Stimulated activated effector memory CD8-positive, alpha-beta T cell treated with anti-CD3 and anti-CD28 coated beads, Interleukin-12 subunit alpha, Interleukin-12 subunit beta, amount 100 ng/mL, for 72 hours (primary cell): ENCODE measurements at regions not wholly inside any gene's neighbourhood (a gene's known extent, or its start where the extent isn't known, plus 50 kb on each side); places are given as distances from the start of the nearest gene placed in this dataset.

Source experiments
- ATAC-seq: fragments of 150-1000 bp; cut with Tn5 transposase; 2 replicates; pipeline ENCODE4 v1.10.0; 2021
- DNase-seq, 2 donors: peaks; one replicate each; pipeline ENCODE4 v3.0.0; 2021 to 2022; ENCODE audit warnings: low spot score in 2 of 2
- H3K27ac Mint-ChIP-seq: one replicate; pipeline ENCODE4 v1.8.0; 2022; ENCODE audit warnings: mild to moderate bottlenecking, mixed read lengths
- H3K36me3 Mint-ChIP-seq: one replicate; pipeline ENCODE4 v1.8.0; 2022; ENCODE audit warnings: mild to moderate bottlenecking, mixed read lengths
- H3K4me1 Mint-ChIP-seq: one replicate; pipeline ENCODE4 v1.8.0; 2022; ENCODE audit warnings: mixed read lengths
- H3K4me3 Mint-ChIP-seq: one replicate; pipeline ENCODE4 v1.8.0; 2022; ENCODE audit warnings: mild to moderate bottlenecking, mixed read lengths
- H3K9me3 Mint-ChIP-seq: one replicate; pipeline ENCODE4 v1.8.0; 2022; ENCODE audit warnings: mixed read lengths

DNA sequence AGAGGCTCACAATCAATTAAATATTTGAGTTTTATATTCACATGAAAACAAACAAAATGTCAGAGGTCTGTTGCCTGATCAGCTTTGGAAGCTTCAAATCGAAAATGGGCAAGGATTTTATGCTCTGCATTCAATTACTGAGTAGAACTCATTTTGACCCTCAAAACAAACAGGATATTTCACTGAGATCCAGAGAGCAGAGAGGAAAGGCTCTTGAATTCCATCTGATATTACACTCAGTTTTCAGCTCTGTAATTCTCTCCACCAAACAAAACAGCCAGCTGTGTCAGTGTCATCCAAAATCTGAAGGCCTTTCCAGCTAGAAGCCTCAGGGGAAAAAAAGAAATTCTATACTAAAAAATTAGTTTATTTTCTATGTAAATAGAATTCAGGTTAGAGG, 128.6 kb upstream of the FLRT2 start:
- H3K4me1 Mint-ChIP-seq: no peaks in the 10 kb centered on the region
- no peak overlapping the region for H3K27ac Mint-ChIP-seq
- H3K4me3 Mint-ChIP-seq: no peak overlapping the region
- DNase-seq: no peak
- H3K9me3 Mint-ChIP-seq: peaks cover 18% of the 10 kb centered on the region
- H3K36me3 Mint-ChIP-seq: no peaks in the 10 kb centered on the region
- ATAC-seq: no peak

DNA sequence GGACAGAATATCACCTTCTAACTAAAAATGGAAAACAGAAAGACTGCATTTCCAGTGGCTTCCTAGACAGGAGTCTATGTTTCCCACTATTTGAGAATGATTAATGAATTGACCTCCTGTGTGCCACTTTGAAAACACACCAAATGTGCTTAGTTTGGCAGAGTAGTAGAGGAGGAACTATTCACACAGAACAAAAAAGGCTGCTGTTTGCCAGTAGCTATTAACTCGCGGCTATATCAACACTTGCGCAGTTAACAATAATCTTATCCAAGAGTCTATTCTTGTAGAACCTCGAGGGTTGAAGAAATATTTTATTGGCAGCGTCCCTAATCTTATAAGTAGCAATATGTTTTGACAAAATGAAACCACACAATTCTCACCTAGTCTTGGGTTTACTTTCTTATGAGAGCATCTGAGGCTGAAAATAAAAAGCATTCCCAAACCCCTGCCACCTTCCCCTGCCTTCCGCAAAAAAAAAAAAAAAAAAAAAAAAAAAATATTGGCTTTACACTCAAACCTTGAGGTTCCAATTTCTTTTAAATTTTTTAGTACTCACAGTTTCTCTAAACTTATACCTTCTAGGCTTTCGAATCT, 127.3 kb upstream of the FLRT2 start:
- Mint-ChIP-seq H3K36me3 (no peaks in the 10 kb centered on the region), H3K27ac (no peak overlapping the region), H3K4me1 (no peaks in the 10 kb centered on the region), H3K4me3 (no peak overlapping the region), H3K9me3 (peaks cover 15% of the 10 kb centered on the region)
- no peak for ATAC-seq
- no peak for DNase-seq

DNA sequence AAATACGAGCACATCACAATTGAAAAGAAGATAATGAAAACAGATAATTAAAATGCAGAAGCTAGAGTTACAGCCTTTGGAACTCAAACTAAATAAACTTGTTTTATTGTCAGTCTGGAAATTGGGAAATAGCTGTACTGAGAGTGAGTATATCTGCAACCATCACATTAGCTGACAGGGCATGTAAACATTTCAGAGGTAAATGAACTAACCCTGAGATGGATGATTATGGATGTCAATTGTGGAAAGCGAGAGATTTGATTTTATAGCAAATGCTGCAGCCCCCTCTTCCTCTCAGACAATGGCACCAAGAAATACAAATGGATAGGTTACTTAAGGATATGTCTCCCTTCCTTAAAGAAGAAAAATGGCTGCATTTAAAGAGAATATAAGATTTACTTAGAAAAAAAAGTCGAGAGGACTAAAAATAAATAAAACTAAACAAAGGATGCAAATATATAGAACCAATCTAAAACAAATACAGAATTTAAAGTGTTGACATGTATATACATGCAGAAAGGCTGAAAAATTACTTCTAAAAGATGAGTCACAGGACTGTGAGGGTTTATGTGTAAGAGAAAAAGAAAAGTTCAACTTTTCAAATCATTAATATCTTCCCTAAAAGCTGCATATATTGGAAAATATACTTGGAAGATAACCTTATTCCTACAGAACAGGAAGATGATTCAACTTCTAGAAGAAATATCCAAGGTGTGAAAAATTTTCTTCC, 120.3 kb upstream of the FLRT2 start:
- H3K9me3 Mint-ChIP-seq: peaks cover 19% of the 10 kb centered on the region
- no peak overlapping the region for H3K4me3 Mint-ChIP-seq
- H3K4me1 Mint-ChIP-seq: no peaks in the 10 kb centered on the region
- ATAC-seq (no peak), DNase-seq (no peak)
- H3K36me3 Mint-ChIP-seq: no peaks in the 10 kb centered on the region
- H3K27ac Mint-ChIP-seq: no peak overlapping the region

DNA sequence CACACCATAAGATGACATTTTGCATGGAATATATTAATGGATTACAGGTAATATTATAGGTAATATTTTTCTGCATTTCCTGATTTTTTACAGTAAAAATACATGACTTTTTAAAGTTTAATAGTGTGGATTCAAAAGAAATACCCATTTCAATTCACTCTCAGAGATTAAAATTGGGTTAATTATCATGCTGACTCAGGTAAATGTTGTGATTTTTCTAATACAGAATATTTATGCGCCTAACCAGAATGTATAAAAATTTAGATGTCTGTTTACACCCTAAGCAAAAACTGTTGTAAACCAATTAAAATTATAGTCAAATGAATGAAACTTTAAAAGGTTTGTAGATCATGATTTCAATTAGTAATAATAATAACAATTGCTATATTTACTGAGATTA, 117.2 kb upstream of the FLRT2 start:
- no peaks in the 10 kb centered on the region for H3K36me3 Mint-ChIP-seq
- ATAC-seq: no peak
- no peak overlapping the region for H3K4me3 Mint-ChIP-seq
- no peak overlapping the region for H3K27ac Mint-ChIP-seq
- peaks cover 20% of the 10 kb centered on the region for H3K9me3 Mint-ChIP-seq
- DNase-seq: no peak
- H3K4me1 Mint-ChIP-seq: no peaks in the 10 kb centered on the region

DNA sequence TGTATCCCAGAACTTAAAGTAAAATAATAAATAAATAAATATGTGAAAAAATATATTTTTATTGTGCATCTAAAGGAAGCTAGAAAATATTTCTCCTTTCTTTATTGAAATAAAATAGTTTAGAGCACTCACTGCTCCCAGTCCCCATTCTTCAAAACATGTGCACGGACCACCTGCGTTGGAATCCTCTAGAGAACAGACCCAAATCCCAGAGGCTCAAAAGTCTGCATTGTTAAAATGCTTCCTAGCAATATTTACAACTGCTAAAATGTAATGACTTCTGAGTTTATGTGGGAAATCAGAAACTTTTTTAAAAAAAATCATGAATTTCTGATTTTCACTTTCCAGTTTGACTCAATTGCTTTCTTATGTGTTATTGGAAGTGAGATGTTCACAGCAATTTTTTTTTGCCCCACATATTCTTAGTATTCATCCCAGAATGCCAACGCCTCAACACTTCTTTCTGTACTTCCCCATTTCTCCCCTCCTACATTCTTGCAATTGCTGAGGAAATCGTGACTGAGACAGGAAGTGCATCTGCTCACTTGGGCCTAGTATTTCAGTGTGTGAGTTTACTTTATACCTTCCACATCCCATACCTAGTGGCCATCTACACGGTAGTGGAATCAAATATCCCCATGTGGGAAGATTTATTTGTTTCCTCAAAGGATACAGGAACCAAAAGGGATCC, 116.0 kb upstream of the FLRT2 start:
- H3K36me3 Mint-ChIP-seq: no peaks in the 10 kb centered on the region
- H3K27ac Mint-ChIP-seq: no peak overlapping the region
- peaks cover 18% of the 10 kb centered on the region for H3K9me3 Mint-ChIP-seq
- ATAC-seq: no peak
- no peak overlapping the region for H3K4me3 Mint-ChIP-seq
- no peak for DNase-seq
- H3K4me1 Mint-ChIP-seq: no peaks in the 10 kb centered on the region

DNA sequence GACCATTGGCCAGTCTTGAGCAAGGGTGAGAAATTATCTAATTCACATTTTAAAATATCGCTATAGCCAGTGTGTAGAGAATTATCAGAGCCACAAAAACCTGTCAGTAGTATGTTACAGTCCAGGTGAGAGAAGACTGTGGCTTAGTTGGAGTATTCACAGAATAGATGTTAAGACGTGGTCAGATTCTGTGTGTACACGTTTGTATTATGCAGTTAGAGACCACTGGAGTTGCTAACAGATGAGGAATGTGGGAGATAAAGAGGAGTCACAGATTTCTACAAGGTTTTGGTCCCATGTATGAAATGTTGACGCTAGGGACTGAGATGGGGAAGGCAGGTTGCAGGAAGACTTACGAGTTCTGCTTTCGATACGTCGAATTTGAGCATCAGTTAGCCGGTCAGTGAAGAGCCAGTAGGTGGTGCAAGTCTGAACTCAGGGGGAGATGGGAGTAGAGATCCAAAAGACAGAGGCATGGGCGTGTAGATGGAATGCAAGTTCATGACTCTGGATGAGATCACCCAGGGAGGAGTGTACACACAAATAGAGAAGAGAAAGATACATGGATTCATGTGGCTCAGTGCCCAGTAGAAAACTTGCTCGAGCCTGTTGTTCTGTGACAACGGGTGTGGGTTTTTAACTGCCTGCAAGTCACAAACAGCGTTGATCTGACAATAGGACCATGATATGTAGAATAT, 114.8 kb upstream of the FLRT2 start:
- no peak for ATAC-seq

DNA sequence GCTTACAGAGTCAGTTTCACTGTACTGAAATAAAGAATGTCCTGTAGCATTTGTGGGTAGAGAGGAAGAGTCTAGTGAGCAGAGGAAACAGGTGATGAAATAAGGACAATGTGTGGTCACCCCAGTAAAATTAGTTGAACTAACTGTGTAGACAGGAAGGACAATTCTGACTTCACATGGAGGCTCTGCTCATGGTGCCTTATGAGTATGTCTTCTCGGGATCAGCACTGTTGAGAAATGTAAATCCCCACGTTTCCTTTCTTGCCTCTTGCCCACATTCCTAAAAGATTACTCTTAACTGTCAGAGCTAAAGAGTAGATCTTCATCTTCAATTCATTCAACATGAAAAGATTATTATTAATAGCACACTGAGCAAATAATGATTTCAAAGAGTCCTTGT, 113.2 kb upstream of the FLRT2 start:
- Mint-ChIP-seq H3K36me3 (no peaks in the 10 kb centered on the region), H3K4me3 (no peak overlapping the region), H3K9me3 (peaks cover 12% of the 10 kb centered on the region), H3K4me1 (no peaks in the 10 kb centered on the region), H3K27ac (no peak overlapping the region)
- DNase-seq (no peak), ATAC-seq (no peak)

More for the DNA sequence above, 114.8 kb upstream of the FLRT2 start:
- no peak overlapping the region for H3K4me3 Mint-ChIP-seq
- no peaks in the 10 kb centered on the region for H3K4me1 Mint-ChIP-seq
- H3K9me3 Mint-ChIP-seq: peaks cover 17% of the 10 kb centered on the region
- DNase-seq: no peak
- no peak overlapping the region for H3K27ac Mint-ChIP-seq
- H3K36me3 Mint-ChIP-seq: no peaks in the 10 kb centered on the region

DNA sequence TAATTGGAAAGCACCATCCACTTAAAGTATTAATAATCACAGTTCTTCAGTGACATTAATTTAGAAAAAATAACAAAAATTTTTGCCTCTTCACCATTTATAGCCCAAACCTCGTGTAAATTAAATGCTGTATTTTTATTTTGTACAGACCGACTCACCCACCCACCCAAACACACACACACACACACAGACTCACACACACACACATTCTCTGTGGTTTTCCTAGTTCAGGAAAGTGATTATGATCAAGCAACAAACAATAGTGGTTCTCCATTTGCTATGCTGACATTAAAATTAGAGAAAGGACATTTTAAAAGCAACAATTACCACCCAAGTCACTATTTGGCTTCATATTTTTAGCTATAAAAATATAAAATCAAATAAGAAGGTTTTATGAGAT, 112.5 kb upstream of the FLRT2 start:
- ATAC-seq: no peak
- Mint-ChIP-seq H3K4me3 (no peak overlapping the region), H3K4me1 (no peaks in the 10 kb centered on the region), H3K36me3 (no peaks in the 10 kb centered on the region), H3K27ac (no peak overlapping the region), H3K9me3 (peaks cover 12% of the 10 kb centered on the region)
- no peak for DNase-seq

DNA sequence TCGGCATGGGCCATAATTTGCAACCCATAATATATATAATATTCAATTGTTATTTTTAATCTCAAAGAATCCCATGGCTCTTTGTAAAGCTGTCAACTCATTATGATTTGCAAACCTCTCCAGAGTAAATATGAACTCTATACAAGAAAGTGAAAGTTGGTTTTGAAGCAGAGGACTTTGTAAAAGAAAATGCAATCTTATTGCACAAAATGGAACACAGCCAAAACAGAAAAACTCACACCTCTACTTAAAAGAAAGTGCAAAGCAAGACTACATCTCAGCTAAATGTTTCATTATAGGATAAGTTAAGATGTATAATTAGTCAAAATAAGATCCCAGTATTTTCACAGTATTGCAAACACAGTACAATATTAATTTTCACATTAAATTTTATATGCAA, 111.2 kb upstream of the FLRT2 start:
- ATAC-seq (no peak), DNase-seq (no peak)
- Mint-ChIP-seq H3K36me3 (no peaks in the 10 kb centered on the region), H3K4me3 (no peak overlapping the region), H3K4me1 (no peaks in the 10 kb centered on the region), H3K27ac (no peak overlapping the region), H3K9me3 (peaks cover 16% of the 10 kb centered on the region)

DNA sequence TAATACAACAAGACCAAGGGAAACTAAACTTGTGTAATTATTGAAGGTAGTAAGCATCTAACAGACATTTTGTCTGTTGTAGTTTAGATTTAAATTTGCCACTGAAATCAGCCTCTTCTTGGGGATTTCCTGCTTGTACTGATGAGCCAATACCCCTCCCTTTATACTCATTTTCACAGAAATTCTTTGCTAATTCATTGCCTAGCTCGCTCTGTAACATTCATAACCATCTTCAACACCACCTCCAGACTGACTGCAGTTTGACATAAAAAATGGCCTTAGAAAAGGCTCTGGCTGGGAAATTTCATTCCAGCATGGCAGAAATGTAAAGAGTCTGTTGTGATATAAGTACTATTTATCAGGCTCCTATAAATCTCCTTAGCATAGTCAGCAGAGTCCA, 109.7 kb upstream of the FLRT2 start:
- no peaks in the 10 kb centered on the region for H3K36me3 Mint-ChIP-seq
- no peak overlapping the region for H3K27ac Mint-ChIP-seq
- no peaks in the 10 kb centered on the region for H3K4me1 Mint-ChIP-seq
- no peak for DNase-seq
- H3K9me3 Mint-ChIP-seq: peaks cover 11% of the 10 kb centered on the region
- no peak for ATAC-seq
- H3K4me3 Mint-ChIP-seq: no peak overlapping the region

DNA sequence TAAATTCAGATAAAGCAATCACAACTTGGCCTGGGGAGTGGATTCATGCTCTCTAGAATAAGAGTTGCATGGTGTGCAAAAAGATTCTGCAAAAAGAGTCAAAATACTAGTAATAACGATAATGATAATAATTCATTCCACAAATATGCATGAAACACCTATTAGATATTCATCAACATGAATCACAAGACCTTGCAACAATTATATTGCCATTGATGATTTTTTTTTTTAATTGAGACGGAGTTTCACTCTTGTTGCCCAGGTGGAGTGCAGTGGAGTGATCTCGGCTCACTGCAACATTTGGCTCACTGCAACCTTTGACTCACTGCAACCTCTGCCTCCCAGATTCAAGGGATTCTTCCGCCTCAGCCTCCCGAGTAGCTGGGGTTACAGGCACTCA, 109.2 kb upstream of the FLRT2 start:
- H3K4me1 Mint-ChIP-seq: no peaks in the 10 kb centered on the region
- H3K4me3 Mint-ChIP-seq: no peak overlapping the region
- H3K36me3 Mint-ChIP-seq: no peaks in the 10 kb centered on the region
- DNase-seq (no peak), ATAC-seq (no peak)
- peaks cover 11% of the 10 kb centered on the region for H3K9me3 Mint-ChIP-seq
- no peak overlapping the region for H3K27ac Mint-ChIP-seq

DNA sequence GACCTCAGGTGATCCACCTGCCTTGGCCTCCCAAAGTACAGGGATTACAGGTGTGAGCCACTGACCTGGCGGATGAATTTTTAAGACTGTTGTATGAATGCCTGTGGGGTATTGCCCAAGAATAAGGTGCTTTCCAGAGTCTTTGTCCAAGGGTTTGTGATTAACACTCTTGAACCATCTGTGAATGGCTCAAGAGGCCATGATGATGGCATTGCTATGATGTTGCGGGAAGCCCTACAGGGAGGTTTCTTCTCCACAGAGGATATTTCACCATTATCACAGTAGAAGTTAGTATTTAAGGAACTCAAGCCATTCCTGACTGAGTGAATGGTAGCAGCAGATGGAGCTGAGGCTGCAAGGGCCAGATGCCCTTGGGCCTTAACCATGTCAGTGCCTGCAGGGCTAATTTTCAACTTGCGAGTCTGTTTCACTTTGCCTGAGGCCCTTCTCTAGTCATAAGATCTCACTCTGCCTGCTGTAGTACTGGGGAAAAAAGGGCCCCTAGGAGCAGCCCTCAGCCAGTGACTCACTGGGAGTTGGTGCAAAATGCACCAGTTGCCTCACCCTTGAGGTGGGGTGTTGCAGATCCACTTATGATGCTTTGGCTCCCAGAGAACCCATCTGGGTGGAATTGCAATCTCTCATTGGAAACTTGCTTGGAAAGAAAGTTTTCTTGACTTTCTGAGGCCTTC, 108.6 kb upstream of the FLRT2 start:
- H3K27ac Mint-ChIP-seq: no peak overlapping the region
- H3K4me3 Mint-ChIP-seq: no peak overlapping the region
- no peaks in the 10 kb centered on the region for H3K36me3 Mint-ChIP-seq
- ATAC-seq: no peak
- H3K9me3 Mint-ChIP-seq: peaks cover 11% of the 10 kb centered on the region
- DNase-seq: no peak
- H3K4me1 Mint-ChIP-seq: no peaks in the 10 kb centered on the region

DNA sequence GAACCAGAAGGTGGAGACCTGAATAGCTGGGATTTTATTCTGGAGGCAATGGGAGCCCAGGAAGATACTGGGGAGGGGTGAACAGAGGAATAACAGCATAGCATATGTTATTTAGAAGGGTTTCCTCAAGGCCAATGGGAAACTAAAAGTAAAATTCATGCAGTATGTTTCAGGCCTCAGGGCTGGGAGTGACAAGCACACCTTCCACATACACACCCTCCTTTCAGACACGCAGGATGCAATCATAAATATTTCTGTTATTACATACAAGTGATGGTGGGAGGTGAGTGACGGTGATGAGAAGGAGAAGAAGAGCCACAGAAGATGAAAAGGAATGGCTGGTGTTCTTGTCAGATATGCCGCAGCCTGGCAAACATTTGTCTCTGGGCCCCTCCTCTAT, 106.1 kb upstream of the FLRT2 start:
- Mint-ChIP-seq H3K27ac (no peak overlapping the region), H3K4me3 (no peak overlapping the region), H3K4me1 (no peaks in the 10 kb centered on the region), H3K36me3 (no peaks in the 10 kb centered on the region), H3K9me3 (peaks cover 11% of the 10 kb centered on the region)
- ATAC-seq (no peak), DNase-seq (no peak)

DNA sequence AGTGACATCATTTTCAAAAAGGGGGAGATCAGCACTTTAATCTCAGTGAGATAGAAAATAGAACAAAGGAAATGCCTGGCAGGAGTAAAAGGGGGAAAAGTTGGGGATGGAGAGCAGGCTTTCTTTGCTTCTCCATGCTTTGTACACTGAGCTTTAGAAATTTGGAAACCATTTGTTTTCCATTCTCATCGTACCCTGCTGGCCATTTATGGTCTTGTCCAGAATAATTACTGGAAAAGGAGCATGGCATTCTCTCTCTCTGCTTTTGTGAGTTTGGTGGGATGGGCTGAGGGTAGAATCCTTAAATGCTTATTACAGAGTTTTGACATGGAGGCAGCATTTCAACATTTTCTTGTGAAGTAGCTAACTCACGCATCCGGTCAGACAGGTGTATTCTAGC, 104.4 kb upstream of the FLRT2 start:
- ATAC-seq (no peak), DNase-seq (no peak)
- no peak overlapping the region for H3K27ac Mint-ChIP-seq
- H3K4me3 Mint-ChIP-seq: no peak overlapping the region
- H3K9me3 Mint-ChIP-seq: peaks cover 7% of the 10 kb centered on the region
- no peaks in the 10 kb centered on the region for H3K36me3 Mint-ChIP-seq
- H3K4me1 Mint-ChIP-seq: no peaks in the 10 kb centered on the region
